Peyer's patch (tissue), 4 donors: ENCODE measurements at regions not wholly inside any gene's neighbourhood (a gene's known extent, or its start where the extent isn't known, plus 50 kb on each side); places are given as distances from the start of the nearest gene placed in this dataset.

Source experiments
- POLR2A ChIP-seq, 2 donors: fragments of 450-650 bp; IDR thresholded peaks; one replicate each; pipeline ENCODE4 v1.5.1; 2017; ENCODE audit warnings: antibody characterized with exemption in 2 of 2, mild to moderate bottlenecking in 2 of 2, moderate library complexity in 2 of 2
- TF ChIP-seq, protein P1 (sequence below), 6 experiments: fragments of 450-650 bp in 4 of 6; fragments of 200-600 bp in 2 of 6; sonication (generic) in 1 of 6; IDR thresholded peaks; one replicate each; pipeline ENCODE4 v1.5.1; 2017 to 2019; ENCODE audit warnings: antibody characterized with exemption in 6 of 6, mild to moderate bottlenecking in 3 of 6, moderate library complexity in 1 of 6

DNA sequence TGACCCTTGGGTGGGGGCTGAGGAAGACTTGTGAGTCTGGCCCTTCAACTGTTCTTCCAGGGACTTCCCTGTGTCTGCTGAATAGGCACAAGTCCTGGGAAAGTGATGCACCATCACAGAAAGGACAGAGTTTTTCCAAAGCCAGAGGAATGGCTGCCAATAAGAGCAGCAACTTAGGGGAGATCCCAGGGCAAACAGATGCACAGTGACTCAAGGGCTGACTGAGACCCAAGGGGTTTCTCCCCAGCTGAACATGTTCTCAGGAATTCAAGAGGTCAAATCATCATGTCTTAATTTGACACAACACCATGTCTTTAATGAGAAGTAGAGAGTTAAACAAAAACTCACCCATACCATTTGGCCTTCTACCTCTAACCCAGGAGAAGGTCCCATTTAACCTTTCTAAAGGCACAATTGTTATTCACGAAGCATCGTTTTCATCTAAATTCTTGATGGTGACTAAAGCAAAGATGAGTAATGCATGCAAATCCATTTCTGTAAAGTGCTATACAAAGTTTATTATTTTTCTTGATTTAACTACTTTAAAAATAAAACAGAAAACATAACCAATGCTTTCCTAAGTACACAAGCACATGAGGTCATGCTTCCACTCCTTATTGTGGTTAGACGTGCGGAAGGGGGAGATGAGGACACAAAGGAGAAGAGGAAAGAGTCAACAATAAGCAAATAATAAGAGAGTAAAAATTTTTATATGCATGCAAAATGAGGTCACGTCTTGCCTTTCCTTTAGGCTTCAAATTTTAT is 324.1 kb downstream of the PLK2 start:
- TF ChIP-seq, protein P1, sequence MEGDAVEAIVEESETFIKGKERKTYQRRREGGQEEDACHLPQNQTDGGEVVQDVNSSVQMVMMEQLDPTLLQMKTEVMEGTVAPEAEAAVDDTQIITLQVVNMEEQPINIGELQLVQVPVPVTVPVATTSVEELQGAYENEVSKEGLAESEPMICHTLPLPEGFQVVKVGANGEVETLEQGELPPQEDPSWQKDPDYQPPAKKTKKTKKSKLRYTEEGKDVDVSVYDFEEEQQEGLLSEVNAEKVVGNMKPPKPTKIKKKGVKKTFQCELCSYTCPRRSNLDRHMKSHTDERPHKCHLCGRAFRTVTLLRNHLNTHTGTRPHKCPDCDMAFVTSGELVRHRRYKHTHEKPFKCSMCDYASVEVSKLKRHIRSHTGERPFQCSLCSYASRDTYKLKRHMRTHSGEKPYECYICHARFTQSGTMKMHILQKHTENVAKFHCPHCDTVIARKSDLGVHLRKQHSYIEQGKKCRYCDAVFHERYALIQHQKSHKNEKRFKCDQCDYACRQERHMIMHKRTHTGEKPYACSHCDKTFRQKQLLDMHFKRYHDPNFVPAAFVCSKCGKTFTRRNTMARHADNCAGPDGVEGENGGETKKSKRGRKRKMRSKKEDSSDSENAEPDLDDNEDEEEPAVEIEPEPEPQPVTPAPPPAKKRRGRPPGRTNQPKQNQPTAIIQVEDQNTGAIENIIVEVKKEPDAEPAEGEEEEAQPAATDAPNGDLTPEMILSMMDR (IDR thresholded peaks at IDR 0.05) = no peak
- TF ChIP-seq POLR2A (IDR thresholded peaks at IDR 0.05) = no peak
